IPS DF 4.7 (cell line): ENCODE measurements at regions not wholly inside any gene's neighbourhood (a gene's known extent, or its start where the extent isn't known, plus 50 kb on each side); places are given as distances from the start of the nearest gene placed in this dataset.
"Not testable (repeated sequence)": the region's sequence is repeated elsewhere in the genome, so short reads cannot be mapped to it uniquely, and the experiment has no call there.

Source experiments
- DNase-seq: peaks from one replicate; pipeline ENCODE4 v3.0.0-alpha.2; 2013; ENCODE audit warnings: low spot score; ENCODE audit errors: extremely low read depth

GRCh38 chr6:5838656-5839396, 167.9 kb downstream of the NRN1 start:
- no peak for DNase-seq

DNA sequence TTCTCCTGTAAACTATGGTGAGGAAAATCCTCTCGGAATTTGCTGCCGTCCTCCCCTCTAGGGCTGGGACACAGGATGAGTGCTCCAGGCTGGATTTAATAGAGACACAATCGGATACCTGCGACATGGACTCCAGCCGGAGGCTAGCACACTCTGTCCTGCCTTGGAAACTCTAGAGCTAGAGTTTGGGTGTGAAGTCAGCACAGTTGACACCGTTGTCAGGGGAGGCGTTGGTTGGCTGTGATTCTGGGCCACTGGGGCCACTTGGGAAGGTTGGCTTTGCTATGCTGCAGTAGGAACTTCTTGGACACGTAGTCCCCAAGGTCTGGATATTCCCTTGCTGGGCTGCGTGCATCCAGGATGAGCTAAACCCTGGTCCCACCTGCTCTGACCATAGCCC, 169.4 kb downstream of the NRN1 start:
- DNase-seq: no peak

- not testable (repeated sequence) for DNase-seq
These were observed 170.1 kb downstream of the NRN1 start for GRCh38 chr6:5836597-5836996.

- DNase-seq: no peak
These were observed 173.6 kb downstream of the NRN1 start for GRCh38 chr6:5833120-5833519.

DNA sequence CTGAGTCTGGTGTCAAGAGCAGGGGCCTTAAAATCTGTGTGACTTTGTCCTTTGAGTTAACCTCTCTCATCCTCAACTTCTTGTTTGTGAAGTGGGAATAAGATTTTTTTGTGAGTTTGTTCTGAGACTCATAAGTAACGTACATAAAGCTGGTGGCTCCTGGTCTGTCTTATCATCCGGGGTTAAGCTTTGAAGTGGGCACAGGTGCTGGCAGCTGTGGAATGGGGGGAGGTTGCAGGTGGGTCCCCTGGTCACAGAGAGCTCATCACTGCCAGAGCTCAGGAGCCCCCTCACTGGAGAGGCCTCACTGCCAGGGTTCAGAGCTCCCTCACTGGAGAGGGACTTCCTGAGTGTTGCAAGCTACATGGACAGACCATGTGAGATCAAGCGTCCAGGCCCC, 174.1 kb downstream of the NRN1 start:
- DNase-seq: no peak

GRCh38 chr6:5831219-5831862, 175.4 kb downstream of the NRN1 start:
- DNase-seq: not testable (repeated sequence)

- DNase-seq: no peak
These were observed 178.4 kb downstream of the NRN1 start for GRCh38 chr6:5828296-5828695.

- DNase-seq: no peak
These were observed 179.4 kb downstream of the NRN1 start for GRCh38 chr6:5827056-5827904.

DNA sequence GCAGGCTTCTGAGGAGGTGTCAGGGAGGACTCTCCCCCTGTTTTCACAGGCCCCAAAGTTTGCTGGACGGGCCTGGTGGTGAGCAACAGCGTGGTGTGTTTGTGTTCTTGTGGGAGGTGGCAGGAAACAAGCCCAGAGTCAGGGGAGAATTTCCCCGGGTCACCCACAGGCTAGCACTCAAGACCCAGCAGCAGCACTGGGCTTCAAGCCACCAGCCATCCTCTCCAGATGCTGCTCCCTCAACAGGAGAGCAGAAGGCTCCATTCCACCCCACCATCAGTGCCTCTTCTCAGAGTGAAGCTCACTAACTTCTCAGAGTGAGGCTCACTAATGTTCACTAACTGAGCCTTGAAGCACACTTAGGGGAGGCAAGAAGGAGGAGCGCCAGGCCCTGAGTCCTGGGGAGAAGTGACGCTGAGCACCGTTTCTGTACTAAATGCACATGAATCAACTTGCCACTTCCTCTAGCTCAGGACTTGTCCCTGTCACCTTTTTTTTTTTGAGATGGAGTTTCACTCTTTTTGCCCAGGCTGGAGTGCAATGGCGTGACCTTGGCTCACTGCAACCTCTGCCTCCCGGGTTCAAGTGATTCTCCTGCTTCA, 182.2 kb downstream of the NRN1 start:
- not testable (repeated sequence) for DNase-seq
